ENCODE measurements at regions not wholly inside any gene's neighbourhood (a gene's known extent, or its start where the extent isn't known, plus 50 kb on each side); places are given as distances from the start of the nearest gene placed in this dataset.

- no peak for TF ChIP-seq JUND (IDR thresholded peaks at IDR 0.05; ENCODE audit: low read depth)
- in situ Hi-C loops (cut with HindIII; ENCODE audit: low pct_unique_long_range_greater_than_20kb, low sequenced_read_pairs): no loop called here
- DNase-seq (ENCODE audit: low read depth in 1 of 2, low spot score in 1 of 2): no peak
Measured at GRCh38 chr2:226023946-226024345, 624.4 kb downstream of the NYAP2 start.

DNA sequence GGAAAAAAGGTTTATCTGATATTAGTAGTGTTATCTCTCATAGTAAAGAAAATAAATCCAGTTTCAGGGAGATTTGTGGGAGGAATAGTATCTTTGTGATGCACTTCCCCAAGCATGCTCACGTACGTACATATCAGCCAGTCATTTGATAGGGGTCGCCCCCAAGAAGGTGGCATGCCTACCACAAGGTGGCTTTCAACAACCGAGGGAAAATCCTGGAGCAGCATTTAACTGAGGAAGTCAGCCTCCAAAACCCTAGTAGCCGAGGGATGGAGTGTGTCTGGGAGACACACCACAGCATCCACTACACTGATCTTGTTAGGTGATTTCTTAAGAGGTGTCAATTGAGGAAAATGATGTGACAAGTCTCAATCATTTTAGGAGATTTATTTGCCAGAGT, 623.9 kb downstream of the NYAP2 start:
- TF ChIP-seq JUND (IDR thresholded peaks at IDR 0.05; ENCODE audit: low read depth): no peak
- DNase-seq (ENCODE audit: low read depth in 1 of 2, low spot score in 1 of 2): no peak
- in situ Hi-C loops (cut with HindIII; ENCODE audit: low pct_unique_long_range_greater_than_20kb, low sequenced_read_pairs): no loop called here

DNA sequence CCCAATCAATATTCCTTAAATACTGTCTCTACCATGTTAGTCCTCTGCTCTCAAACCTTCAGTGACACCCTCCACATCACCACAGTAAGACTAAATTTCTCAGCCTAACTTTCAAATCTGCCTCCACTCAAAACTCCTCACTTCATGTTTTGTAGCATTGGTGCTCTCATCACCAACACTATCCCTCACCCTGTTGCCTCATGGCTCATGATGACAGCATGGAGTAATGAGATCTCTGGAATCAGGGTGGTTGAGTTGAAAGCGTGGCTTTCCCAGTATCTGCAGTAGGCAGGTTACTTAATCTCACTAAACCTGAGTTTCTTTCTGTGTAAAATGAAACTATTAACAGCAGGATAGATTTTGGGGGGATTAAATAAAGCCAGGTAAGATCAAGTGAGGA, 621.4 kb downstream of the NYAP2 start:
- TF ChIP-seq JUND (IDR thresholded peaks at IDR 0.05; ENCODE audit: low read depth): no peak
- no peak for DNase-seq (ENCODE audit: low read depth in 1 of 2, low spot score in 1 of 2)

GRCh38 chr2:226020176-226020575, 620.7 kb downstream of the NYAP2 start:
- DNase-seq (ENCODE audit: low read depth in 1 of 2, low spot score in 1 of 2): no peak
- in situ Hi-C loops (cut with HindIII; ENCODE audit: low pct_unique_long_range_greater_than_20kb, low sequenced_read_pairs): no loop called here
- TF ChIP-seq JUND (IDR thresholded peaks at IDR 0.05; ENCODE audit: low read depth): no peak

More for the DNA sequence above, 621.4 kb downstream of the NYAP2 start:
- in situ Hi-C loops (cut with HindIII; ENCODE audit: low pct_unique_long_range_greater_than_20kb, low sequenced_read_pairs): no loop called here

GRCh38 chr2:226018641-226019040, 619.1 kb downstream of the NYAP2 start:
- no peak for TF ChIP-seq JUND (IDR thresholded peaks at IDR 0.05; ENCODE audit: low read depth)
- DNase-seq (ENCODE audit: low read depth in 1 of 2, low spot score in 1 of 2): no peak
- in situ Hi-C loops (cut with HindIII; ENCODE audit: low pct_unique_long_range_greater_than_20kb, low sequenced_read_pairs): no loop called here

GRCh38 chr2:226017537-226017936, 618.0 kb downstream of the NYAP2 start:
- in situ Hi-C loops (cut with HindIII; ENCODE audit: low pct_unique_long_range_greater_than_20kb, low sequenced_read_pairs): no loop called here
- TF ChIP-seq JUND (IDR thresholded peaks at IDR 0.05; ENCODE audit: low read depth): no peak
- no peak for DNase-seq (ENCODE audit: low read depth in 1 of 2, low spot score in 1 of 2)

- in situ Hi-C loops (cut with HindIII; ENCODE audit: low pct_unique_long_range_greater_than_20kb, low sequenced_read_pairs): no loop called here
- no peak for DNase-seq (ENCODE audit: low read depth in 1 of 2, low spot score in 1 of 2)
Measured at GRCh38 chr2:226017107-226017506, 617.6 kb downstream of the NYAP2 start.

GRCh38 chr2:226011716-226012450, 612.4 kb downstream of the NYAP2 start:
- no peak for TF ChIP-seq JUND (IDR thresholded peaks at IDR 0.05; ENCODE audit: low read depth)
- DNase-seq (ENCODE audit: low read depth in 1 of 2, low spot score in 1 of 2): no peak
- in situ Hi-C loops (cut with HindIII; ENCODE audit: low pct_unique_long_range_greater_than_20kb, low sequenced_read_pairs): no loop called here

More at GRCh38 chr2:226017107-226017506, 617.6 kb downstream of the NYAP2 start:
- no peak for TF ChIP-seq JUND (IDR thresholded peaks at IDR 0.05; ENCODE audit: low read depth)

DNA sequence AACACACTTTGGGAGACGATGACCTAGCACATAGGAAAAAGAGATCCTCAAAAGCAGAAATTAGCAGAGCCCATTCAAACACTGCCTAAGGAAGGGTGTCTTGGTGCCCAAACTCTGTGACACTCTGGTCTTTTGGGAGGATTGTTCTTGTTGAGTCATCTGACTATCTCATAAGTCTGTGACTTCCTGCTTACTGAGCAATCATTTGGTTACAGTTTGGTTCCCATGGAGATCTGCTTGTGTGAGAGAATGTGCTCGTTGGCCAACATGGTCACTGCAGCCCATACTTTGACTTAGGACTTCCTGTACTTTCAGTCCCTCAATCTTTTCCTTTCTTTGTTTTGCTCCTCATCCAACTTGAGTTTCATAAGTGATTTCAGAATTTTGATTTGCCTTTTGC, 602.9 kb downstream of the NYAP2 start:
- in situ Hi-C loops (cut with HindIII; ENCODE audit: low pct_unique_long_range_greater_than_20kb, low sequenced_read_pairs): no loop called here
- no peak for DNase-seq (ENCODE audit: low read depth in 1 of 2, low spot score in 1 of 2)
- TF ChIP-seq JUND (IDR thresholded peaks at IDR 0.05; ENCODE audit: low read depth): no peak

- DNase-seq (ENCODE audit: low read depth in 1 of 2, low spot score in 1 of 2): no peak
- in situ Hi-C loops (cut with HindIII; ENCODE audit: low pct_unique_long_range_greater_than_20kb, low sequenced_read_pairs): no loop called here
- no peak for TF ChIP-seq JUND (IDR thresholded peaks at IDR 0.05; ENCODE audit: low read depth)
Measured at GRCh38 chr2:226001716-226002115, 602.2 kb downstream of the NYAP2 start.

DNA sequence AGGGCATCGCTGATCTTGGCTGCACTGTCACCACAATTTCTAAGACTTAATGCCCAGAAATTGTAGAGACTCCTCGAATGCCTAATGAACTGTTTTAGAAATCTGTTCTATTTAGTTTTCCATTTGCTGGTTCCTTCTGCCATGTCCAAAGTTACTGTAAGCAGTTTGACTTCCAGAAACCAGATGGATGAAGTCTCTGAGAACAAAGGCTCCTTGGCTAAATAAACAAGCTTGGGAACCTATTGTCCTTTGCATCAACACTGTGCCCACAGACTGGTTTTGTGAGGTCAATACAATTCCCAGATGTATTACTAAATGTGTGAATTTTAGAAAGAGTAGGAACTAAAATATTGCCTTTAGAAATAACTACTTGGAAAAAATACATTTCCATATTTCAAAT, 600.2 kb downstream of the NYAP2 start:
- DNase-seq (ENCODE audit: low read depth in 1 of 2, low spot score in 1 of 2): no peak
- TF ChIP-seq JUND (IDR thresholded peaks at IDR 0.05; ENCODE audit: low read depth): no peak
- in situ Hi-C loops (cut with HindIII; ENCODE audit: low pct_unique_long_range_greater_than_20kb, low sequenced_read_pairs): no loop called here

DNA sequence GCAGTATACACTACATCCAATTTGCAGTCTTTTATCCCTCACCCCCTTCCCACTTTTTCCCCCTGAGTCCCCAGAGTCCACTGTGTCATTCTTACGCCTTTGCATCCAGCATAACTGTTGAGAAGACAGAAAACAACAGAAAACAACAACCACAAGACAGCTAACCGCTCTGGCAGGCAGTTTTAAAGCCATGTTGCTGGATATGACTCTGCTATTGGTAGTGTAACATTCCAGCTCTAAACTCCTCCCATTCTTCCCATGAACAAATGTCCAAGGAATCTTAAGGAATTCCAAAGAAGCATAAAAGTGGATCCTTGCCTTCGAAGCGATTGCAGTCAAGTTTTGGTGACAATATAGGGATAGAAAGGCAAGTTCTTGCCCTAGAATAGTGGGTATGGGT, 599.1 kb downstream of the NYAP2 start:
- in situ Hi-C loops (cut with HindIII; ENCODE audit: low pct_unique_long_range_greater_than_20kb, low sequenced_read_pairs): no loop called here
- no peak for TF ChIP-seq JUND (IDR thresholded peaks at IDR 0.05; ENCODE audit: low read depth)
- no peak for DNase-seq (ENCODE audit: low read depth in 1 of 2, low spot score in 1 of 2)

DNA sequence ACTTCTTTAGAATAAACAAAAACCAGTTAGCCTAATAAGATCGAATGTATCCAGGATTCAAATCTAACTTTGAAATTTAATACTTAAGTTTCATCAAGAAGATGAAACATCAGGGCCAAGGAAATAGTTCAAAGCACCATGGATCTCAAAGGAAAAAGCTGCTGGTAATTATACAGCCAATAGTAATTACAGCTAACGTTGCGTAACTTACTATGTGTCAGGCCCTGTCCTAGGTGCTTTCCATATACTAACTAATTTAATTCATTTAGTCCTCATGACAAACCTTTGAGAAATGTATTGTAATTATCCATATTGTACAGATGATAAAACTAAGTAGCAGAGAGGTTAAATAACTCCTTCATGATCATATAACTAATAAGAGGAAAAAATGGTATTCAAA, 598.6 kb downstream of the NYAP2 start:
- no peak for TF ChIP-seq JUND (IDR thresholded peaks at IDR 0.05; ENCODE audit: low read depth)
- in situ Hi-C loops (cut with HindIII; ENCODE audit: low pct_unique_long_range_greater_than_20kb, low sequenced_read_pairs): no loop called here
- no peak for DNase-seq (ENCODE audit: low read depth in 1 of 2, low spot score in 1 of 2)

DNA sequence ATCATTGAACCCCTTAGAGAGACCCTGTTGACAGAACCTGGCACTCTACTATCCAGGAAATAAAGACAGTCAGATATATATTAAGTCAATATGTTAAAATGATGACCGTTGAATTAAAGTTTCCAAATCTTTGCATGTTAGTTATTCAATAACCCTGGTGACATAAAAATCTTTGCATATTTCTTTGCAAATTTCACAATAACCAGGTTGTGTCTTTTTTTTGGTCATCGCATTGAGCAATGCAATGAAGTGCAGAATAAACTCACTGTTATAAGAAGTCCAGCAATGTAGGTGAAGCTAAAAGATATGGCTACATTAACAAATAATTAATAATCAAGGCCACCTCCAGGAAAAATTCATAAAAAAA, 596.9 kb downstream of the NYAP2 start:
- no peak for DNase-seq (ENCODE audit: low read depth in 1 of 2, low spot score in 1 of 2)
- in situ Hi-C loops (cut with HindIII; ENCODE audit: low pct_unique_long_range_greater_than_20kb, low sequenced_read_pairs): no loop called here
- no peak for TF ChIP-seq JUND (IDR thresholded peaks at IDR 0.05; ENCODE audit: low read depth)

All from T47D (cell line).